ENCODE measurements at regions not wholly inside any gene's neighbourhood (a gene's known extent, or its start where the extent isn't known, plus 50 kb on each side); places are given as distances from the start of the nearest gene placed in this dataset.

GRCh38 chr2:226420646-226421045 is 379.0 kb downstream of the IRS1 start:
- peaks cover 5% of the 10 kb centered on the region for H3K4me1 ChIP-seq
- no peak for TF ChIP-seq POLR2A (IDR thresholded peaks at IDR 0.05)
- TF ChIP-seq, protein P1, sequence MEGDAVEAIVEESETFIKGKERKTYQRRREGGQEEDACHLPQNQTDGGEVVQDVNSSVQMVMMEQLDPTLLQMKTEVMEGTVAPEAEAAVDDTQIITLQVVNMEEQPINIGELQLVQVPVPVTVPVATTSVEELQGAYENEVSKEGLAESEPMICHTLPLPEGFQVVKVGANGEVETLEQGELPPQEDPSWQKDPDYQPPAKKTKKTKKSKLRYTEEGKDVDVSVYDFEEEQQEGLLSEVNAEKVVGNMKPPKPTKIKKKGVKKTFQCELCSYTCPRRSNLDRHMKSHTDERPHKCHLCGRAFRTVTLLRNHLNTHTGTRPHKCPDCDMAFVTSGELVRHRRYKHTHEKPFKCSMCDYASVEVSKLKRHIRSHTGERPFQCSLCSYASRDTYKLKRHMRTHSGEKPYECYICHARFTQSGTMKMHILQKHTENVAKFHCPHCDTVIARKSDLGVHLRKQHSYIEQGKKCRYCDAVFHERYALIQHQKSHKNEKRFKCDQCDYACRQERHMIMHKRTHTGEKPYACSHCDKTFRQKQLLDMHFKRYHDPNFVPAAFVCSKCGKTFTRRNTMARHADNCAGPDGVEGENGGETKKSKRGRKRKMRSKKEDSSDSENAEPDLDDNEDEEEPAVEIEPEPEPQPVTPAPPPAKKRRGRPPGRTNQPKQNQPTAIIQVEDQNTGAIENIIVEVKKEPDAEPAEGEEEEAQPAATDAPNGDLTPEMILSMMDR (IDR thresholded peaks at IDR 0.05), result no peak
- TF ChIP-seq EP300 (IDR thresholded peaks at IDR 0.05), result no peak
- TF ChIP-seq POLR2AphosphoS5 (IDR thresholded peaks at IDR 0.05), result no peak
- H3K4me3 ChIP-seq, result no peak overlapping the region
- no peaks in the 10 kb centered on the region for H3K27me3 ChIP-seq
- no peak for DNase-seq (ENCODE audit: low spot score in 2 of 2)
- H3K9me3 ChIP-seq, result no peaks in the 10 kb centered on the region
- H3K36me3 ChIP-seq, result no peaks in the 10 kb centered on the region
- H3K27ac ChIP-seq, result no peak overlapping the region

DNA sequence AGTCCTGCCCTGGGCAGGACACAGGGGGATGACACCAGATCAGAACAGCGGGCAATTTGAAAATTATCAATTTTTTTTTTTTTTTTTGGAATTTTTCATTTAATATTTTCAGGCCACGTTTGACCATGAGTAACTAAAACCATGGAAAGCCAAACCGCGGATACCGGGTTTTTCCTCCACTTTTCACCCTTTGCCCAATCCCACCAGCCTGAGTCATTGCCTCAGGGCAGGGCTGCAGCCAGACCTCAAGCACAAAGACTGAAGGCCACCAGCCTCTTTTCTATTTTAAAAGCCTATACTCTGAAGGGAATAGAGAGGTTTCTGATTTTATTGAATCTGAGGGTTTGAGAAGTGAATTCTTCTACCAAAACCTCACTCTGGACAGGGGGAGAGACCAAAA is 381.1 kb downstream of the IRS1 start:
- Histone ChIP-seq H3K4me3 (no peak overlapping the region), H3K27ac (no peak overlapping the region), H3K4me1 (no peaks in the 10 kb centered on the region), H3K36me3 (no peaks in the 10 kb centered on the region), H3K9me3 (no peaks in the 10 kb centered on the region), H3K27me3 (no peaks in the 10 kb centered on the region)
- no peak for TF ChIP-seq POLR2AphosphoS5 (IDR thresholded peaks at IDR 0.05)
- TF ChIP-seq POLR2A (IDR thresholded peaks at IDR 0.05), result no peak
- TF ChIP-seq, protein P1 (IDR thresholded peaks at IDR 0.05), result no peak
- no peak for TF ChIP-seq EP300 (IDR thresholded peaks at IDR 0.05)
- WGBS, result 98% methylated on average over 5 of the region's 5 CpGs
- no peak for DNase-seq (ENCODE audit: low spot score in 2 of 2)

DNA sequence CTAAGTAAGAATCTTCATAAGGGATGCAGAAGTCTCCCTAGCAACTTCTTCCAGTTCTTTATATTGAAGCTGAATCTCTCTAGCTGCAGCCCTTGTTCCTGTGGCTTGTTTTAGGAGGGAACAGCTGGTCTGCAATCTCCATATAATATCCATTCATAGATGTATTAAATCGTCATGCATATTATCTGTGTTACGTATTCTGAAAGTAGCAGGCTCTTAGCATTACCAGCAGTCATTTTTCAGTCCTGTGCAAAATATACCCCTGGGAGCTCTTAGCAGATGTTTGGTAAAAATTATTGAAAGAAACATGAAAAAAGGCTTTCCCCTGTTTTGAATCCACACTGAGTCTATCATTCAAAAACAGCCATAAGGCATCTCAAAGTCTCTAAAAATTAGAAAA is 385.3 kb downstream of the IRS1 start:
- H3K9me3 ChIP-seq, result no peaks in the 10 kb centered on the region
- H3K27ac ChIP-seq, result no peak overlapping the region
- no peaks in the 10 kb centered on the region for H3K36me3 ChIP-seq
- H3K27me3 ChIP-seq, result no peaks in the 10 kb centered on the region
- DNase-seq (ENCODE audit: low spot score in 2 of 2), result no peak
- no peak overlapping the region for H3K4me3 ChIP-seq
- WGBS, result 79% methylated on average over 2 of the region's 2 CpGs
- TF ChIP-seq, protein P1 (IDR thresholded peaks at IDR 0.05), result no peak
- no peak for TF ChIP-seq POLR2A (IDR thresholded peaks at IDR 0.05)
- no peak for TF ChIP-seq POLR2AphosphoS5 (IDR thresholded peaks at IDR 0.05)
- no peak for TF ChIP-seq EP300 (IDR thresholded peaks at IDR 0.05)
- no peaks in the 10 kb centered on the region for H3K4me1 ChIP-seq

- no peak overlapping the region for H3K27ac ChIP-seq
- no peak for TF ChIP-seq POLR2A (IDR thresholded peaks at IDR 0.05)
- TF ChIP-seq, protein P1 (IDR thresholded peaks at IDR 0.05), result no peak
- TF ChIP-seq POLR2AphosphoS5 (IDR thresholded peaks at IDR 0.05), result no peak
- no peak for TF ChIP-seq EP300 (IDR thresholded peaks at IDR 0.05)
- H3K9me3 ChIP-seq, result no peaks in the 10 kb centered on the region
- H3K4me1 ChIP-seq, result no peaks in the 10 kb centered on the region
- no peaks in the 10 kb centered on the region for H3K36me3 ChIP-seq
- no peak overlapping the region for H3K4me3 ChIP-seq
- DNase-seq (ENCODE audit: low spot score in 2 of 2), result no peak
- no peaks in the 10 kb centered on the region for H3K27me3 ChIP-seq
- WGBS, result 54% methylated on average over 2 of the region's 2 CpGs
Observed at GRCh38 chr2:226413498-226414130, 386.0 kb downstream of the IRS1 start.

- Histone ChIP-seq H3K27me3 (no peaks in the 10 kb centered on the region), H3K27ac (no peak overlapping the region), H3K36me3 (no peaks in the 10 kb centered on the region), H3K4me3 (no peak overlapping the region), H3K4me1 (no peaks in the 10 kb centered on the region), H3K9me3 (no peaks in the 10 kb centered on the region)
- DNase-seq (ENCODE audit: low spot score in 2 of 2), result no peak
- TF ChIP-seq EP300 (IDR thresholded peaks at IDR 0.05), result no peak
- TF ChIP-seq POLR2A (IDR thresholded peaks at IDR 0.05), result no peak
- 79% methylated on average over 4 of the region's 4 CpGs for WGBS
Observed at GRCh38 chr2:226411727-226412360, 387.8 kb downstream of the IRS1 start.
